H9 (cell line): ENCODE measurements at regions not wholly inside any gene's neighbourhood (a gene's known extent, or its start where the extent isn't known, plus 50 kb on each side); places are given as distances from the start of the nearest gene placed in this dataset.

ENCODE experiments used
- DNase-seq: peaks from one replicate; pipeline ENCODE4 v3.0.0-alpha.2; 2017
- H2AFZ ChIP-seq: one replicate; pipeline ENCODE4 v1.6.1; 2013; ENCODE audit warnings: mild to moderate bottlenecking, low read length, control low read depth, moderate library complexity
- H2AK5ac ChIP-seq: 2 replicates; pipeline ENCODE4 v1.6.1; 2013; ENCODE audit warnings: low read length, control low read depth, mixed read lengths; ENCODE audit not compliant: insufficient read length
- H2BK120ac ChIP-seq: one replicate; pipeline ENCODE4 v1.6.1; 2013; ENCODE audit warnings: low read depth, mild to moderate bottlenecking, low read length, control low read depth, inconsistent platforms; ENCODE audit not compliant: poor library complexity, severe bottlenecking
- H2BK12ac ChIP-seq: 2 replicates; pipeline ENCODE4 v1.6.1; 2013; ENCODE audit warnings: low read length, control low read depth, mixed read lengths, low read depth; ENCODE audit not compliant: insufficient read length
- H2BK15ac ChIP-seq: 2 replicates; pipeline ENCODE4 v1.6.1; 2013; ENCODE audit warnings: low read depth, low read length, control low read depth
- H2BK20ac ChIP-seq: one replicate; pipeline ENCODE4 v1.6.1; 2013; ENCODE audit warnings: low read depth, mild to moderate bottlenecking, low read length, control low read depth, inconsistent platforms; ENCODE audit not compliant: poor library complexity, severe bottlenecking
- H2BK5ac ChIP-seq: 2 replicates; pipeline ENCODE4 v1.6.1; 2013; ENCODE audit warnings: low read length, control low read depth, mixed read lengths; ENCODE audit not compliant: insufficient read length
- H3K14ac ChIP-seq: 2 replicates; pipeline ENCODE4 v1.6.1; 2013; ENCODE audit warnings: low read length, control low read depth; ENCODE audit not compliant: insufficient read depth
- H3K18ac ChIP-seq: 2 replicates; pipeline ENCODE4 v1.6.1; 2013; ENCODE audit warnings: low read depth, mild to moderate bottlenecking, mixed read lengths, low read length, control low read depth; ENCODE audit not compliant: insufficient read length
- H3K23ac ChIP-seq: 2 replicates; pipeline ENCODE4 v1.6.1; 2013; ENCODE audit warnings: low read length, control low read depth, mixed read lengths, low read depth; ENCODE audit not compliant: insufficient read length
- H3K23me2 ChIP-seq: 2 replicates; pipeline ENCODE4 v1.6.1; 2013; ENCODE audit warnings: low read depth, mild to moderate bottlenecking, mixed read lengths, low read length, control low read depth; ENCODE audit not compliant: insufficient read length, poor library complexity, severe bottlenecking
- H3K27ac ChIP-seq: 2 replicates; pipeline ENCODE4 v1.5.1; 2013; ENCODE audit warnings: low read length, control low read depth, mixed read lengths, low read depth; ENCODE audit not compliant: insufficient read length
- H3K27me3 ChIP-seq: 2 replicates; pipeline ENCODE4 v1.6.1; 2013; ENCODE audit warnings: low read length, control low read depth, inconsistent platforms; ENCODE audit not compliant: insufficient read depth
- H3K4ac ChIP-seq: 2 replicates; pipeline ENCODE4 v1.6.1; 2013; ENCODE audit warnings: low read depth, mild to moderate bottlenecking, control low read depth, inconsistent platforms, low read length, moderate library complexity
- H3K4me1 ChIP-seq: 2 replicates; pipeline ENCODE4 v1.6.1; 2013; ENCODE audit warnings: low read length, control low read depth, inconsistent platforms; ENCODE audit not compliant: insufficient read depth
- H3K4me2 ChIP-seq: 2 replicates; pipeline ENCODE4 v1.6.1; 2013; ENCODE audit warnings: low read length, control low read depth, mixed read lengths; ENCODE audit not compliant: insufficient read length, insufficient read depth
- H3K56ac ChIP-seq: 2 replicates; pipeline ENCODE4 v1.6.1; 2013; ENCODE audit warnings: low read depth, mild to moderate bottlenecking, mixed read lengths, low read length, control low read depth; ENCODE audit not compliant: insufficient read length
- H3K79me1 ChIP-seq: 2 replicates; pipeline ENCODE4 v1.6.1; 2013; ENCODE audit warnings: low read depth, mild to moderate bottlenecking, moderate library complexity, low read length, control low read depth, inconsistent platforms; ENCODE audit not compliant: insufficient read depth, poor library complexity, severe bottlenecking
- H3K79me2 ChIP-seq: 2 replicates; pipeline ENCODE4 v1.6.1; 2013; ENCODE audit warnings: low read length, control low read depth, inconsistent platforms; ENCODE audit not compliant: insufficient read depth
- H3K9ac ChIP-seq: 2 replicates; pipeline ENCODE4 v1.6.1; 2013; ENCODE audit warnings: low read length, control low read depth, mixed read lengths; ENCODE audit not compliant: insufficient read length; ENCODE audit errors: extremely low read depth
- H3K9me3 ChIP-seq: one replicate; pipeline ENCODE4 v1.6.1; 2013; ENCODE audit warnings: low read depth, low read length, inconsistent platforms; ENCODE audit not compliant: control insufficient read depth
- H3T11ph ChIP-seq: one replicate; pipeline ENCODE4 v1.6.1; 2013; ENCODE audit warnings: mild to moderate bottlenecking, low read length, control low read depth, inconsistent platforms
- H4K20me1 ChIP-seq: one replicate; pipeline ENCODE4 v1.6.1; 2013; ENCODE audit not compliant: control insufficient read depth, insufficient read length, insufficient read depth
- H4K5ac ChIP-seq: 2 replicates; pipeline ENCODE4 v1.6.1; 2013; ENCODE audit warnings: low read depth, mild to moderate bottlenecking, mixed read lengths, low read length, control low read depth; ENCODE audit not compliant: insufficient read length
- H4K8ac ChIP-seq: replicated peaks from 2 replicates; pipeline ENCODE4 v1.6.1; 2013; ENCODE audit warnings: low read length, control low read depth, mixed read lengths, low read depth; ENCODE audit not compliant: insufficient read length
- H4K91ac ChIP-seq: 2 replicates; pipeline ENCODE4 v1.6.1; 2013; ENCODE audit warnings: low read depth, mild to moderate bottlenecking, moderate library complexity, mixed read lengths, low read length, control low read depth; ENCODE audit not compliant: insufficient read length
- H3K27ac Mint-ChIP-seq, 3 experiments: 2 replicates in 2 of 3; 3 replicates in 1 of 3; pipeline ENCODE4 v1.8.0; 2020 to 2021; ENCODE audit warnings: mixed read lengths in 3 of 3, mild to moderate bottlenecking in 1 of 3, moderate library complexity in 1 of 3
- H3K27me3 Mint-ChIP-seq: 2 replicates; pipeline ENCODE4 v1.8.0; 2021; ENCODE audit warnings: low read depth, mild to moderate bottlenecking, moderate library complexity, mixed read lengths
- H3K36me3 Mint-ChIP-seq, 3 experiments: 2 replicates in 2 of 3; 3 replicates in 1 of 3; pipeline ENCODE4 v1.8.0; 2020 to 2021; ENCODE audit warnings: low read depth in 3 of 3, mixed read lengths in 3 of 3; ENCODE audit not compliant: insufficient read depth in 1 of 3
- H3K4me1 Mint-ChIP-seq, 2 experiments: 2 replicates each; pipeline ENCODE4 v1.8.0; 2020; ENCODE audit warnings: mixed read lengths in 2 of 2
- H3K4me3 Mint-ChIP-seq, 2 experiments: 2 replicates in 1 of 2; 3 replicates in 1 of 2; pipeline ENCODE4 v1.8.0; 2020 to 2021; ENCODE audit warnings: mild to moderate bottlenecking in 2 of 2, mixed read lengths in 2 of 2, moderate library complexity in 1 of 2
- H3K9me3 Mint-ChIP-seq, 2 experiments: 2 replicates in 1 of 2; 3 replicates in 1 of 2; pipeline ENCODE4 v1.8.0; 2020; ENCODE audit warnings: mild to moderate bottlenecking in 2 of 2, mixed read lengths in 2 of 2, moderate library complexity in 1 of 2
- WGBS: extraction: QIAGEN DNeasy Blood & Tissue Kit; methylation state at CpG from one replicate; pipeline ENCODE4 v1.1.7; 2013; ENCODE audit warnings: missing lambda C conversion rate, low lambda C conversion rate, mixed read lengths; ENCODE audit not compliant: insufficient read length; ENCODE audit errors: extremely low coverage; 5-methylcytosine and 5-hydroxymethylcytosine counted together
- TF ChIP-seq, protein P1 (sequence below): fragments of 200-600 bp; sonication (generic); conservative IDR thresholded peaks from 3 replicates; pipeline ENCODE4 v1.8.0; 2021; ENCODE audit warnings: antibody characterized with exemption, mild to moderate bottlenecking

DNA sequence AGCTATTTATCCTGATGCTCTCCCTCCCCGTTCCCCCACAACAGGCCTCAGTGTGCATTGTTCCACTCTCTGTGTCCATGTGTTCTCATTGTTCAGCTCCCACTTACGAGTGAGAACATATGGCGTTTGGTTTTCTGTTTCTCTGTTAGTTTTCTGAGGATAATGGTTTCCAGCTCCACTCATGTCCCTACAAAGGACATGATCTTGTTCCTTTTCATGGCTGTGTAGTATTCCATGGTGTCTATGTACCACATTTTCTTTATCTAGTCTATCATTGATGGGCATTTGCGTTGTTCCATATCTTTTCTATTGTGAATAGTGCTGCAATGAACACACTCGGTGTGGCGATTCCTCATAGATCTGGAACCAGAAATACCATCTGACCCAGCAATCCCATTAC, 225.9 kb upstream of the CDH4 start:
- no peaks in the 10 kb centered on the region for H3K9me3 ChIP-seq
- H2BK15ac ChIP-seq, result no peak overlapping the region
- no peaks in the 10 kb centered on the region for H3K79me2 ChIP-seq
- no peak overlapping the region for H2BK12ac ChIP-seq
- no peak for DNase-seq
- H4K5ac ChIP-seq, result no peak overlapping the region
- no peaks in the 10 kb centered on the region for H3K4me1 ChIP-seq
- Mint-ChIP-seq H3K4me3 (no peak overlapping the region), H3K9me3 (peaks cover 22 to 31% of the 10 kb centered on the region in 2 experiments; a peak in 4 of 5 replicates), H3K27me3 (peaks cover 60% of the 10 kb centered on the region), H3K36me3 (peaks cover 0 to 4% (median 0%) of the 10 kb centered on the region in 3 experiments; a peak in 1 of 7 replicates), H3K4me1 (no peaks in the 10 kb centered on the region), H3K27ac (no peak overlapping the region; a peak in 1 of 7 replicates)
- H3K27ac ChIP-seq, result no peak overlapping the region
- H3K56ac ChIP-seq, result no peak overlapping the region
- no peak overlapping the region for H2BK120ac ChIP-seq
- no peak overlapping the region for H3T11ph ChIP-seq
- TF ChIP-seq, protein P1, sequence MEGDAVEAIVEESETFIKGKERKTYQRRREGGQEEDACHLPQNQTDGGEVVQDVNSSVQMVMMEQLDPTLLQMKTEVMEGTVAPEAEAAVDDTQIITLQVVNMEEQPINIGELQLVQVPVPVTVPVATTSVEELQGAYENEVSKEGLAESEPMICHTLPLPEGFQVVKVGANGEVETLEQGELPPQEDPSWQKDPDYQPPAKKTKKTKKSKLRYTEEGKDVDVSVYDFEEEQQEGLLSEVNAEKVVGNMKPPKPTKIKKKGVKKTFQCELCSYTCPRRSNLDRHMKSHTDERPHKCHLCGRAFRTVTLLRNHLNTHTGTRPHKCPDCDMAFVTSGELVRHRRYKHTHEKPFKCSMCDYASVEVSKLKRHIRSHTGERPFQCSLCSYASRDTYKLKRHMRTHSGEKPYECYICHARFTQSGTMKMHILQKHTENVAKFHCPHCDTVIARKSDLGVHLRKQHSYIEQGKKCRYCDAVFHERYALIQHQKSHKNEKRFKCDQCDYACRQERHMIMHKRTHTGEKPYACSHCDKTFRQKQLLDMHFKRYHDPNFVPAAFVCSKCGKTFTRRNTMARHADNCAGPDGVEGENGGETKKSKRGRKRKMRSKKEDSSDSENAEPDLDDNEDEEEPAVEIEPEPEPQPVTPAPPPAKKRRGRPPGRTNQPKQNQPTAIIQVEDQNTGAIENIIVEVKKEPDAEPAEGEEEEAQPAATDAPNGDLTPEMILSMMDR, result no peak
- H3K27me3 ChIP-seq, result no peaks in the 10 kb centered on the region
- H3K4me2 ChIP-seq, result no peak overlapping the region
- no peaks in the 10 kb centered on the region for H3K79me1 ChIP-seq
- H3K4ac ChIP-seq, result no peak overlapping the region
- no peak overlapping the region for H3K14ac ChIP-seq
- H3K18ac ChIP-seq, result no peak overlapping the region
- no peaks in the 10 kb centered on the region for H4K20me1 ChIP-seq
- H2BK5ac ChIP-seq, result no peak overlapping the region
- H4K8ac ChIP-seq, result no peak overlapping the region
- H2BK20ac ChIP-seq, result no peak overlapping the region
- H3K9ac ChIP-seq, result no peak overlapping the region
- H2AFZ ChIP-seq, result no peak overlapping the region
- no peak overlapping the region for H3K23ac ChIP-seq
- H3K23me2 ChIP-seq, result no peaks in the 10 kb centered on the region
- no CpG with 5 or more reads among the region's 6 CpGs for WGBS
- H4K91ac ChIP-seq, result no peak overlapping the region
- H2AK5ac ChIP-seq, result no peak overlapping the region
